ENCODE measurements at regions not wholly inside any gene's neighbourhood (a gene's known extent, or its start where the extent isn't known, plus 50 kb on each side); places are given as distances from the start of the nearest gene placed in this dataset.

DNA sequence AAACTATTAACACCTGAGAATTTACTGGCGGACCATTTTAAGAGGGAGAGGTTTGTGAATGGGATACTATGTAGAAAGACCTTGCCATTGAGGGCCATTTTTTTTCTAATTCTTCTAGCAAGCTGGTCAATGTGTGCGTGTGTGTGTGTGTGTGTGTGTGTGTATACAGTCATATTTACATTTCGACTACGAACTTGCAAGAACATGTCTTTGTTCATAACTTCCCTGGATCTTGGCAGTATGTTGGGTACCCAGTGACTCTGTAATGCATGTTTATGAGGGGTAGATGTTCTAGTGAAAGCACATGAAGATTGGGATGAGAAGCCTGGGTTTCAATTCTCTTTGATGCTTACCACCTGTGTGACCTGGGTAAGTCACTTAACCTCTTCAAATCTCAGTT is 133.6 kb downstream of the UBE2E3 start:
- H3K36me3 ChIP-seq (ENCODE audit: control insufficient read depth, insufficient read depth, low read length): no peaks in the 10 kb centered on the region
- H3K27me3 ChIP-seq (ENCODE audit: control insufficient read depth, insufficient read depth, low read length): no peaks in the 10 kb centered on the region
- POLR2A ChIA-PET: no interaction called here
- CTCF ChIA-PET: interaction anchor here (2.0 kb wide), 1 partner anchor 10 kb away, joined by 9 read pairs; no protein-coding TSS in a partner anchor
- no peak overlapping the region for H3K4me3 ChIP-seq (ENCODE audit: low read depth, low read length)
- no peak for DNase-seq (ENCODE audit: low read depth)
- TF ChIP-seq, protein P1, sequence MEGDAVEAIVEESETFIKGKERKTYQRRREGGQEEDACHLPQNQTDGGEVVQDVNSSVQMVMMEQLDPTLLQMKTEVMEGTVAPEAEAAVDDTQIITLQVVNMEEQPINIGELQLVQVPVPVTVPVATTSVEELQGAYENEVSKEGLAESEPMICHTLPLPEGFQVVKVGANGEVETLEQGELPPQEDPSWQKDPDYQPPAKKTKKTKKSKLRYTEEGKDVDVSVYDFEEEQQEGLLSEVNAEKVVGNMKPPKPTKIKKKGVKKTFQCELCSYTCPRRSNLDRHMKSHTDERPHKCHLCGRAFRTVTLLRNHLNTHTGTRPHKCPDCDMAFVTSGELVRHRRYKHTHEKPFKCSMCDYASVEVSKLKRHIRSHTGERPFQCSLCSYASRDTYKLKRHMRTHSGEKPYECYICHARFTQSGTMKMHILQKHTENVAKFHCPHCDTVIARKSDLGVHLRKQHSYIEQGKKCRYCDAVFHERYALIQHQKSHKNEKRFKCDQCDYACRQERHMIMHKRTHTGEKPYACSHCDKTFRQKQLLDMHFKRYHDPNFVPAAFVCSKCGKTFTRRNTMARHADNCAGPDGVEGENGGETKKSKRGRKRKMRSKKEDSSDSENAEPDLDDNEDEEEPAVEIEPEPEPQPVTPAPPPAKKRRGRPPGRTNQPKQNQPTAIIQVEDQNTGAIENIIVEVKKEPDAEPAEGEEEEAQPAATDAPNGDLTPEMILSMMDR (IDR thresholded peaks at IDR 0.05; ENCODE audit: insufficient read depth, low read depth, low read length): no peak

DNA sequence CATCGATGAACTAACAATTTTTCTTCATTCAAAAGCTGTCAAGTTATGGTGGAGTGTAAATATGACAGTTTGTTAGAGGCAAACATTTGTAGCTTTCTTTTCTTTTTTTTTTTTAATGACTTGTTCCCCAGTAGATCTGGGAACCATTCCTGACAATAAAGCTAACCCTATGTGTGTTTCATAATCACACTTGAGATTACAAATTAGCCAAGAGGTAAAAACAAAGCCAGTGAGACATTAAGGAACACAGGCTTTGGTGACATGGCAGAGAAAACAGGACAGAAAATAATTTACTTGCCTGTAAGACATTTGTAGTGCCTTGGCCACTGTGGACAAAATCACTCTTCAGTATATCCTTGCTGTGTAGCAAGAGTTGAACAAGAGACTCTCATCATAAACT is 135.9 kb downstream of the UBE2E3 start:
- ChIA-PET POLR2A (no interaction called here), CTCF (no interaction called here)
- DNase-seq (ENCODE audit: low read depth): no peak
- TF ChIP-seq, protein P1 (IDR thresholded peaks at IDR 0.05; ENCODE audit: insufficient read depth, low read depth, low read length): no peak
- no peak overlapping the region for H3K4me3 ChIP-seq (ENCODE audit: low read depth, low read length)
- no peaks in the 10 kb centered on the region for H3K36me3 ChIP-seq (ENCODE audit: control insufficient read depth, insufficient read depth, low read length)
- no peaks in the 10 kb centered on the region for H3K27me3 ChIP-seq (ENCODE audit: control insufficient read depth, insufficient read depth, low read length)

DNA sequence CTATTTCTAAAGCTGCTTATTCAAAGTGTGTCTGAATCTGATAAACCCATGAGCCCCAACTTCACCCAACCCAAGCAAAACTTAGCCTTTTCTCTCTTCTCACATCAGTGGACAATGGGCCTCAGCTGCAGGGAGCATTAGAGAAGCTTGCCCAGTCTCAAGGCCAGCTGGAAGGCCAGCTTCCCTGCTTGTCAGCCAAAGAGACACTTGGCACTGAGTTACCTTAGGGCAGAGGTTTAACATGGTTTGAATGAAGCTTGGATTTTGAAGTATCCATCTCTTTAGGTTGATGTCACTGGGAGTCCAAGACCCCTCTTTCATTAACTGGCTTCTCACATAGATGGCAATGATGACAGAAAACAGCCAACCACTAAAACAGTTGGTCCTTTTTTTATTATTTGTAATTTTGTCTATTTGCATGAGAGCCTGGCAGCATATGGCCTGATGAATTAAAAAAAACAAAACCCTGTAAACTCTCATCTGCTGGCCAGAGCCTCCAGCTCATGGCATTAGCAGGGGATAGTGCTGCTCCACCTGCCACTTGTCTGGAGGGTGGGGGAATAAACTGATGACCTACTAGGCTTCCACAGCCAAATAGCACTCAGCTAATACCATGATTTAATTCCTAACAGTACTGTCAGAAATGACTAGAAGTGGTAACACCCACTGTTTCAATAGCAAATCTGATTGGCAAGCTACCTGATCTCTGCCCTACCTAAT is 137.0 kb downstream of the UBE2E3 start:
- Histone ChIP-seq H3K4me3 (ENCODE audit: low read depth, low read length) (no peak overlapping the region), H3K36me3 (ENCODE audit: control insufficient read depth, insufficient read depth, low read length) (no peaks in the 10 kb centered on the region), H3K27me3 (ENCODE audit: control insufficient read depth, insufficient read depth, low read length) (no peaks in the 10 kb centered on the region)
- TF ChIP-seq, protein P1 (IDR thresholded peaks at IDR 0.05; ENCODE audit: insufficient read depth, low read depth, low read length): no peak
- CTCF ChIA-PET: interaction anchor here (0.7 kb wide), 1 partner anchor 343 kb away, joined by 3 read pairs; no protein-coding TSS in a partner anchor
- no peak for DNase-seq (ENCODE audit: low read depth)
- POLR2A ChIA-PET: no interaction called here

DNA sequence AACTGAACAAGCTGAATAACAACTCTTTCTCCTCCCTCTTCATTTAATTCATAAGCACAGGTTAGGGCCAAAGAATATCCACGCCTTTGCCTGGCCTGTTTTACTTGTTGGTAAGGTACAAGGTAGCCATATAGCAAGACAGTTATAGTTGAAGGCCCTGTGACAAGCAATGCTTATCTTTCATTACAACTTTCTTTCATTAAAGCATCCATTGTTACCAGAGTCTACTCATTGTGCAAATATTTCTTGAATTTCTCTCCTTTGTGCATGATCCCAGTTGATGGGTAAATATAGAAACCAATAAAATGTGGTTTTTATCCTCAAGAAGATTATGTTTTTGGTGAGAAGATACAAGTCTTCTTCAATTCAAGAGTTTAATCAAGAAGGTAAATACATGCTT is 140.2 kb downstream of the UBE2E3 start:
- TF ChIP-seq, protein P1 (IDR thresholded peaks at IDR 0.05; ENCODE audit: insufficient read depth, low read depth, low read length): no peak
- Histone ChIP-seq H3K36me3 (ENCODE audit: control insufficient read depth, insufficient read depth, low read length) (no peaks in the 10 kb centered on the region), H3K27me3 (ENCODE audit: control insufficient read depth, insufficient read depth, low read length) (no peaks in the 10 kb centered on the region), H3K4me3 (ENCODE audit: low read depth, low read length) (no peak overlapping the region)
- ChIA-PET POLR2A (no interaction called here), CTCF (interaction anchor here (0.8 to 1.5 kb wide), 4 partner anchors 9 to 346 kb away, joined by 3 to 6 read pairs (median 3); no protein-coding TSS in a partner anchor)
- DNase-seq (ENCODE audit: low read depth): no peak

DNA sequence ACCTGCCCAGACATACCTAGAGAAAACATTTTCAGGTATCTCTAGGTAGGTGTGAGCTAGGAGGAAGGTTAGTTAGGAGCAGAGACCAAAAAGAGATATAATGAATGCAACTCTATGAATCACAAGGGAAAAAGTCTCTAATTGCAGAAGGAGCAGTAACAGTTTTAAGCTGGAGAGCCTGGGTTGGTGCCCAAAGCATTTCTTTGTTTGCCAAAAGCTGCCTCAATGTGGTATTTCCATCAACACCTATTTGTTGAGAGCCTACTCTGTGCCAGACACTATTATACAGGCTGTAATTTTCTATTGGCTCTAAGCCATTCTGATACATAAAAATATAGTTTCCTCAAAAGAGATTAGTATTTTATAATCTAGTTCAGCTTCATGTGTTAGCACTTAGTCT is 141.6 kb downstream of the UBE2E3 start:
- TF ChIP-seq, protein P1 (IDR thresholded peaks at IDR 0.05; ENCODE audit: insufficient read depth, low read depth, low read length): no peak
- Histone ChIP-seq H3K36me3 (ENCODE audit: control insufficient read depth, insufficient read depth, low read length) (no peaks in the 10 kb centered on the region), H3K4me3 (ENCODE audit: low read depth, low read length) (no peak overlapping the region), H3K27me3 (ENCODE audit: control insufficient read depth, insufficient read depth, low read length) (no peaks in the 10 kb centered on the region)
- POLR2A ChIA-PET: no interaction called here
- CTCF ChIA-PET: interaction anchor here (1.4 to 1.5 kb wide), 2 partner anchors 17 to 344 kb away, joined by 3 to 6 read pairs; no protein-coding TSS in a partner anchor
- no peak for DNase-seq (ENCODE audit: low read depth)
